GM21576 (cell line): ENCODE measurements at regions not wholly inside any gene's neighbourhood (a gene's known extent, or its start where the extent isn't known, plus 50 kb on each side); places are given as distances from the start of the nearest gene placed in this dataset.

Experiments used
- ATAC-seq: cut with Tn5 transposase; IDR thresholded peaks from one replicate; pipeline ENCODE4 v1.9.1; 2021; ENCODE audit warnings: mild to moderate bottlenecking, moderate library complexity; ENCODE audit not compliant: unreplicated experiment

DNA sequence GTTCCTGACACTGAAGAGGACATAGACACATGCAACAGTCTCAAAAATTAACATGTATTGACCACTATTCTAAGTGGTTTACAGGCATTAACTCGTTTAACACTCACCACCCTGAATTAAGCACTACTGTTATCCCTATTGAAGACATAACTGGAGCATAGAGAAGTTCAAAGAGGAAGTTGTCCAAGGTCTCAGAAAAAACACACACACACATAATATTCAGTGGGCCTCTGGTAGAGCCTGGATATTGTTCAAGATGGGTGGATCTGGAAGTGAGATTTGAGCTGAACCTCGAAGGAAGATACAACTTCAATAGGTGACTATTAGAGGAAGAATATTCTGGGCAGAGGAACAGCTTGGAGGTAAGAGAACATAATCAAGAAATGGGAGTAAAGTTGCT lies 334.9 kb downstream of the HNRNPD start:
- ATAC-seq = no peak

DNA sequence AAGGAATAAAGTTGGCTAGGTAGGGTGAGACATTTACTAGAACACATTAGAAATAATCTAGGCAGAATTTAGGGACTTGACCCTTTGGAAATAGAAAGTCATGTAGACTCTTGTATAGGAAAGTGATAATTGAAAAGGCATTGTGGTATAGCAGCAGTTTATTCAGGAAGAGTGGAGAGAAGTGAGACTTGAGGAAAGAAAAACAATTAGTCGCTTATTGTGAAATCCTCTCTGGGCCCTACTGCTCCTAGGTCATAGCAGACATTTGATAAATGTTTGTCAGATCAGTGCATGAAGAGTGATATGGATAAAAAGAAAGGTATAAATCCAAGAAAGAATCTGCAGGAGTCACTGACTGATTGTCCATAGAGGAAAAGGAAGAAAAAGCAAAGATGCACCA lies 337.6 kb downstream of the HNRNPD start:
- ATAC-seq = no peak

DNA sequence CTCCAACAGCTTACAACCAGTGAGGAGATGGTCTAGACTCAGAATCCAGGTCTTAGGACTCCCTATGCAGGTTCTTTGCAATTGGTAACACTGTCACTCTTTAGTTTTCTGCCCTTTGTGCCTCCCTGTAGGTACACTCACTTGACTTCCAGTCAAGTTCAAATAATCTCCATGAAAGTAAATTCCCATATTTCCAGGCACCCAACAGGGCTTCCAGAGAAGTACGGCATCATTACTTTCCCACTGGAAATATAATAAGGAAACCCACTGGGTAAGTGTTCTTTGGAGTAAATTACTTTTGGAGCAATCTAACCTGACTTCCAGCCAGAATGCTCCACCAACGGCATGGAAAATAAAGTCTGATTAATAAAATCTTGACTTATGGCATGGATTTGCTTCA lies 338.9 kb downstream of the HNRNPD start:
- ATAC-seq = no peak

DNA sequence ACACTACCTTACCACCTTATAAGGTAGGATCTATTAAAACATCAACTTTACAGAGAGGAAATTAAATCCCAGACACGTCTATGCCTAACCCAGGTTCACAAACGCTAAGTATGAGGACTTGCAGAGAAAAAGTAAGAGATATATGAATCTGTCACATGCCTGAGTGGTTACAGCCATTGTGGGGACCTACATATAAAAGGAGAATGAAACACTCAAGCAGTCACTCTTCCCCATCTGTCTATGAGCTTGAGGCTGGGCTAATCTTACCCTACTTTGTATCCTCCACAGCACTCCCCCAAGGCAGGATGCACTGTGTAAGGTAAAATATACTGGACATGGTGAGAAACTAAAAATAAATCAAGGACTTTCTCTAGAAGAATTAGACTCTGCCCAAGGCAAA lies 339.9 kb downstream of the HNRNPD start:
- no peak for ATAC-seq

DNA sequence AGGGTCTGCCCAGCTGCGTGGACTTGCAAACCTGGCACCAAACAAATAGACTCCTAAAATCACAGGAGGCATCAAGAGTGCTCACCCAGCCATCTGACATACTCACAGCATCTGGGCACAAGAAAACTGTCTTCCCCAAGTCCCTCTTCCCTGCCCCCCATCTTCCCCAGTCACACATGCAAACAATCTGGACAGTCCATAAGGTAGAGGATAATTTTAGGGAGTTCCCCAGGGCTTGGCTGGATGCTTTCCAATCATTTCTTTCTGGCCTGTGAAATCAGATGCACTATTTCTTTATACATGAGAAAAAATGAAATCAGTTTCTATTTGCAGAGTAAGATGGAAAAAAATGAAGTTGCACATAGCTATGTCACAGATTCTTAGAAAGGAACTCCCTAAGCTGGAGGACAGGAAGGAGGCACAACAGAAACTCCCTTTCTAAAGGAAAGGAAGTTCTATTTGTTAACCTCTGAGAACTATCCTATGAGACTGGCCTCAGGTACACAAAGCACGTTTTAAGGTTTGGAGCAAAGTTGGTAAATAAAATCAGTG lies 342.3 kb downstream of the HNRNPD start:
- no peak for ATAC-seq

DNA sequence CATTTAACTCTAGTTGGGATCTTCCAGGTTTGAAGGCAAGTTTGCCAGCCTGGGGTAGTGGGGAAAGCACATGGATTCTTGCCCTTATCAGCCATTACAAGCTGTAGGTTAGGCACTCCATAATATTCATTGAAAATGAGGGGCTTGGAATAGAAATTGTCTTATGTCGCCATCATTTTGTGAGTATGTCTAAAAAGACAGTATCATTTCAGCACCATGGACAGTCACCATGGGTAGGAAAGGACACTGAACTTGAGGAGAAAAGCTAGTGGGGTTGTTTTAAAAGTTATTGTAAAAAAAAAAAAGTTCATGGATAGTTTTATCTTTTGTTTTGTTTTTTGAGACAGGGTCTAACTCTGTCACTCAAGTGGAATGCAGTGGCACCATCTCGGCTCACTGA lies 356.1 kb downstream of the HNRNPD start:
- ATAC-seq = no peak

DNA sequence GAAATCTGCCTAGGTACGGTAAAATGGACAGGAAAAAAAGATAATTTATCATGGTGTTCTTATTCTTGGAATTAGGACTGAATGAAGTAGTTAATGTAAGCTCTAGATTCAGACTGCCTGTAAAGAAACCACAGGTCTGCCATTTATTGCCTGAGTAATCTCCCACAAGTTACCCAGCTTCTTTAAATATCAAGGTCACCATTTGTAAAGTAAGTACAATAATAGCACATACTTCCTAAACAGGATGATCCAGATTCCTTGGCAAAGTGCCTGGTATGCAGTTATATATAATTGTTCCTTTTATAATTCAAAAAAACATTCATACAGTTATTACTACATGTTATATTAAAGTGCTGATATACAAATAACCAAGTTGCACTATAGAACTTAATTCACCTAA lies 368.6 kb downstream of the HNRNPD start:
- ATAC-seq = no peak

DNA sequence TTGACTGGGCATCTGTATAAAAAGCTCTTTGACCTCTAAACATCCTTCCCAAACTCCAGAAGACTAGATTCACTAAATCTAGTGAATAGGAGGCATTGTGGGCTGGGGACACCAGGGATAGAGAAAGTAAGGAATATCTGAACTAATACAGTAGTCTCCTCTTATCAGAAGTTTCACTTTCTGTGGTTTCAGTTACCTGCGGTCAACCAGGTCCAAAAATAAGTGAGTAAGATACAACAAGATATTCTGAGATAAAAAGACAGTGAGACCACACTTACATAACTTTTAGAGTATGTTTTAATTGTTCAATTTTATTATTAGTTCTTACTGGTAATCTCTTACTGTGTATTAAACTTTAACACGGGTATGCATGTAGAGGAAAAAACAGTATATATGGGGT lies 376.5 kb downstream of the HNRNPD start:
- ATAC-seq = no peak

DNA sequence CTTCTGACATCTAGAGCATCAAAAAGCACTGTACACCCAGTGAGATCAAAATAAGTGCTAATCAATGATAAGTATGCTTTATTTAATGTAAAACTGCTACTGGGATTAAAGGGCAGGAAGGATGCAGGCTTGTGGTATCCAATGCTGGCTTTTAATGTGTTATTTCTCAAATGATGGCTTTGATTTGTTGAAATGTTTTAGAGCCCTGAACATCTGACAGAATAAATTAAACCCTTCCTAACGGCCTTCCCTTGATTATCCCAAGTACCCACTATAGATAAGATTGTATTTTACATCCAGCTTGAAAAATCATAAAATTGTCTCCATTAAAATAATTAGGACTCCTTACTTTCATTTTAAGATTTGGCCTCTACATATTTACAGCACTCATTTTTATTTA lies 382.9 kb downstream of the HNRNPD start:
- no peak for ATAC-seq

DNA sequence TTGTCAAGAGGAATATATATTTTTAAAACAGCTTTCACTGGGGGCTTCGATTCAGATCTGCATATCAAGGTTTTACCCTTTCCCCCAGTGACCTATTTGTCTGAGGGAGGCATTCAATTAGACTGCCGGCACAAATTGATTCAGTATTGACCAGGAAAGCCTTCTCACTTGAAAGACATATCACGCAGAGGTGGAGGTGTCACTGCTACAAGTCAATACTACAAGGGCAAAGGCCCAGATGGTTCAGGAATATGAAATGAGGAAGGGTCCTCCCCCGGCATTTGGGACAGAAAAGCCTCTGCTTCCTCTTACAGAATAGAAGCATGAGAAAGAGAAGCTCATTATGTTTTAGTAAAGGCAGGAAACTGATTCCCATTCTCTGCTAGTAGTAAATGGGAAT lies 383.6 kb downstream of the HNRNPD start:
- ATAC-seq = no peak

DNA sequence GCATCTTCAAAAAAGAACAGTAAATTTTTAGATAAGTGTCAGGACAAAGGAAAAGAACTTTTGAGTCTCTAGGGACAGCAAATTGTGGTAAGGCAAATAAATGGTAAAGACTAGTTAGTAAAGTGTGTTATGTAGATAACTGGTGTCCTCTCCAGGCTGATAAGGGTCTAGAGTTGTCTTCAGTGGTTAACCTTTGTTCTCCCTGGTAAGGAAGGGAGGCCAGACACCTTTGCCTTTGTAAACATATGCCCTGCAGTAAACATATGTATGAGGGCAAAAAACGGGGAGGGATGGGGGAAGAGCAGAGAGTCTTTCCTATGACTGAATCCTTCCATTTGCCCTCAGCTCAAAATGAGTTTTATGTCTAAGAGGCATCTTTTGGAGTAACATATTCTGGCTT lies 384.6 kb downstream of the HNRNPD start:
- no peak for ATAC-seq

DNA sequence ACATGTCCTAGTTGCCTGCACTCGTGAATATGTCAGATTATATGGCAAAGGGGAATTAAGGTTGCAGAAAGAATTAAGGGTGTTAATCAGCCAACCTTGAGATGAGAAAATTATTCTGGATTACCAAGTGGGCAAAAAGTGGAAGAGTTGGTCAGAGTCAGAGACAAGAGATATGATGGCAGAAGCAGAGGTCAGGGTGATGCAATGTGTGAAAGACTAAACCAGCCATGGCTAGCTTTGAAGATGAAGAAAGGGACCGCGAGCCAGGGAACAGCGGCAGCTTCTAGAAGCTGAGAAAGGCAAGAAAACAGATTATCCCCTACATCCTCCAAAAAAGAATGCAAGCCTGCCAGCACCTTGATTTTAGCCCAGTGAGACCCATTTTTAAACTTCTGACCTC lies 385.6 kb downstream of the HNRNPD start:
- no peak for ATAC-seq

DNA sequence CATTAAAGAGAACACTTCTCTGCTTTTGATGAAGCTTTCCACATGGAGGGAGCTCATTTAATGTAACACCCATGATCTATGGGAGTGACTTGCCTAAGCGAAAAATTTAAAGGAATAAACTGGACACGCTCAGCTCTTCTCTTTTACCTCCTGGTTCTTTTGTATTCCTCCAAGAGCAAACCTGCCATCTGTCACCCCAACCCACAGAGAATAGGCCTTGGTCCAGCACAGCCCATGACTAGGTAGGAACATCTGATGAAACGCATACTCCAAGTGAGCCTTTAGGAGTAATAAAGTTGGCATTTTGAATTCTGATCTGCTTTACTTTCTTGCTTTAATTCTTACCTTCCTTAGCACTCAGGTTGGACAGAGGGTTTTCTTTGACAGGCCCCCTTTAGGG lies 389.0 kb downstream of the HNRNPD start:
- ATAC-seq = no peak

DNA sequence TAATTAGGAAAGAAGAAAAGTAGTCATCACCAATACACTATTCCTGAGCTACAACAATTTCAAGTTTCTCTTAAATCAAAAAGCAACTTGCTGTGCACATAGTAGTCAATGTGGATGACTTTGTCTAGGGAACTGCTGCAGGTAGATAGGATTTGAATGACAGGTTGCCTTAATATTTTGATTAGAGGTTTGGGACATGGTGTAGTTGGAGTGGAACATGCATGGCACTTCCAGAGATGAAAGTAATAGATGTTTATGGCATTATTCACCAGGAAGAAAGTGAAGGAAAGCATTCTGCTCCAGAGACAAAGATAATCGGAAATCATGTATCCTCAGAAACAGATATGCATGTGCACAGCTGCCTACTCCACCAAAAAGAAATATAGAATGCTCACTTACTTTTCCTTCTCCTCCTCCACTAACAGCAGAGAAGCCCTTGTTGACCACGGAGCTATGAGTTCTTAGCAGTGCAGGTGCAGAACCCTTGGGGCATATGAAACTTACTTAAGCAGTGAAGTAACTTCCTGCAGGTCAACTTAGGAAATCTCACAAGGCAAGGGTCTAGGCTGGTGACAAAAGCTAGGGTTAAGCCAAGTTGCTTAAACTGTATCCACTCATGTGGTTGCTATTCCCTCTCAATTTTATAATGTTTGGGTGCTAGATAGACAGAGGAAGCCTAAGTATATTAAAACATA lies 390.8 kb downstream of the HNRNPD start:
- ATAC-seq = no peak

DNA sequence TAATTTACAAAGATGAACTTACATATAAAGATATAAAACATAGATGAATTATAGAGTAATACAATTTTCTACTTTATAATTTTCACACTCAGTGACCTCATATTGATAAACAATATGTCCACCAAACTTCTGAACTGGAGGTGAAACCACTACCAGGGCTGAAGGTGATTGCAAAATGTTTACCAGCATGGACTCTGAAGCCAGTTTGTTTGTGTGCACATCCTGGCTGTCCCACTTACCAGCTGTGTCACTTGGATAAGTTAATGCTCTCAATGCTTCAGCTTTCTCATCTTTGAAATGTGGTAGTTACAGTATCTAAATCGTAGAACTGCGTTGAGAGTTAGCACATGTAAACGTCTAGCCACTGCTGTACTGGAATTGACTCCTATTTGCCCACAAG lies 392.6 kb downstream of the HNRNPD start:
- no peak for ATAC-seq

DNA sequence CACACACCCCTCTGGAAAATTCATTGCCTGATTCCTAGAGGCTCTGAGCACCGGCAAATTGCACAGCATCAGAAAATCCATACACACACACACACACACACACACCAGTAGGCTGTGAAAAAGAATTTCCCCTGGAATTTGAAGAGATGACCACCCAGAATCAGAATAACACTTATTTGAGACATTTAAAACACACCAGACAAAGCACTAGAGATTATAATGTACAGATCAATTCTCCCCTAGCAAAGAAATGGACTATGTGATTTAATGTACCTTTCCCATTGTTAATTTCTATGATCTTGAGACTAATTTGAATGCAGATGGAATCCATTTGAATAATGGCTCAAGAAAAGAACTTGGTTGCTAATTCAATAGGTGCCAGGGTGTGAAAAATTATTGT lies 399.3 kb downstream of the HNRNPD start:
- no peak for ATAC-seq

DNA sequence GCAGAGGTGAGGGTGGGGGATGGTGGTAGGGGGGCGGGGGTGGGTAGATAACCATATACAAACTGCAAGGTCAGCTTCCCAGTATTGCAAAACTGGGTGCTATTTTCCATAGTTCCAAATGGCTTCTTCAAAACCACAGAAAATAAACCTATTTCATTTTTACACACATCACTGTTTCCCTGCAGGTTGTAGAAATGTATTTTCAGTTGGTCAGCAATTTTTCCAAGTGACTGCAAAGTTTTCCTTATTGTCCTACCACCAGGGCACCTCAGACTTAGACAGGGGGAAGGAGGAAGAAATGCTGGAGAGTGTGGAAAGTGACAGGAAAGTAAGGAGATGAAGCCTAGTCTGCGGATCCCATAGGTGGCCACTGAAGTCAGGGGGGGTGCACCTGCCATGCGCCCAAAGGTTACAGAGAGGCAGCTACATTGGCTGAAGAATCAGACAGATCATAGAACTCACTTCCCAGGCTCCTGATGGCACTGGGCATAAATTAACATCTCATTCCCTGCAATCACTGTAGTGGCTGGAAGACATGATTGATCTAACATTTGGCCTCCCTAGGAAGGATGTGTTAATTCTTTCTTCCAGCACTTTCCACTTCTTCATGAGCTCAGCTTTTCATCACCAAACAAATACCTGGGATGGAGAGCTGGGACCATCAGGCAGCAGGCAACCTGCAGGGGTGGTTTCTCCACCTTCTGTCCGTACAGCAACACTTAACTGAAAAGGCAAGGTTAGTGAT lies 402.0 kb downstream of the HNRNPD start:
- ATAC-seq = no peak

DNA sequence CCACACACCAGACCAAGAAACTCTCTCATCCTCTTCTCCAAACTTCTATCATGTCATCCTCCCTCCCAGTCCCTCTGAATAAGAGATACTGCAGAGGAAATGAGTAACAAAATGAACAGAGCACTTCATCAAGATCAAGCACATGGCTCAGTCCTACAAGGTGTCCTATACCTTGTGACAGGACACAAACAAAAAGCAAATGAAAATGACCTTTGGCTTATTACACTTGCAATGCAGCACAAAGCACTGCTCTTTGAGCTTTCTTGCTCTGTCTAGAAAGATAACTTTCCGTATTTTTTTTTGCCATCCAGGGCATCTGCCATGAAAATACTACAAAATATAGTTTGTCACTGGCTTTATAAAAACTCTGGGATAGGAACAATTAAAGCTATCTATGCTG lies 402.7 kb downstream of the HNRNPD start:
- ATAC-seq = no peak

DNA sequence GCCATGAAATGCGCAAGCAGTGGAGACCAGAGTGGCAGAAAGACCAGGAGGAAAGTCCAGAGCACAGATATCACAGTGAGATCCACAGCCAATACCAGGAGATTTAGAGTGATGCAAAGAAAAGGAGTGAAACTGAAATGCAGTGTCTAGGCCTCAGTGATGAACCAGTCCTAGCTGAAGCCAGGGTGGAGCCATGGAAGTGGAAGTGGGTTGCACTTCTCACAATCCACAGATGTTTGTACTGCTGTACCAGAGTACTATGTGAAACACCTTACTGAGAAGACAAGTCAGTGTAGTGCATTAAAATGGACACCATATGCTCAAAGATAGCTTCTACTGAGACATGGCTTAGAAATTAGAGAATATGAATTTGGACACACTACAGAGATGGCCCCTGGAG lies 403.3 kb downstream of the HNRNPD start:
- no peak for ATAC-seq

DNA sequence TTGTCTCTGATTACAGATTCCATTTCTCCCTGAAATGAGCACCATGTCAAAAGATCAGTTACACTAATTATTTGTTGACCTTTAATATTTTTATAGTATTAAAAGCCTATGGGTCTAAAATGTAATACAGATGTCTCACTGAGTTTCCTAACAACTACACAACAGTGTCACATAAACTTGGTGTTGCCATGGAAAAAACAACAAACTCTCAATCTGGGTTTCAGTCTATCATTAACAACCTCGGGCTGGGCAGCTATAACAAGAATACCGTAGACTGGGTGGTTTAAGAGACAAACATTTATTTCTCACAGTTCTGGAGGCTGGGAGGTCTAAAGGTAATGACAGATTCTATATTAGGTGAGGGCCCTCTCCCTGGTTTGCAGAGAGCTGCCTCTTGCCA lies 407.1 kb downstream of the HNRNPD start:
- ATAC-seq = no peak

DNA sequence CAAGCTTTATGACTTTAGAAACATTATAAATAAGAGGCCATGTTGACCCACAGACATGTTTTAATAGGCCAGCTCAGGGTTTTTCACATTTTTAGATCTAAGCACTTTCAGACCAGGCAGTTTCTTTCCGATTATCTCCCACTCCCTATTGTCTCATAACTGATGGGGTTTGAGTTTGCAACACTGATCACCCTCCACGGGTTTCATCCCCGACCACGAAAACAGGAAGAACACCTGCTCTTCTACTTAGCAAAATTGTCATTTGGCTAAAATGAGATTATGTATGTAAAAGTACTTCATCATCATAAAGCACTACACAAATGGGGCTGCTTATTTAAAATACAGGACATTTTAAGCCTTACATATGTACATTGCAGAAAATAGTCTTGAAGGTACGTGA lies 407.9 kb downstream of the HNRNPD start:
- no peak for ATAC-seq

DNA sequence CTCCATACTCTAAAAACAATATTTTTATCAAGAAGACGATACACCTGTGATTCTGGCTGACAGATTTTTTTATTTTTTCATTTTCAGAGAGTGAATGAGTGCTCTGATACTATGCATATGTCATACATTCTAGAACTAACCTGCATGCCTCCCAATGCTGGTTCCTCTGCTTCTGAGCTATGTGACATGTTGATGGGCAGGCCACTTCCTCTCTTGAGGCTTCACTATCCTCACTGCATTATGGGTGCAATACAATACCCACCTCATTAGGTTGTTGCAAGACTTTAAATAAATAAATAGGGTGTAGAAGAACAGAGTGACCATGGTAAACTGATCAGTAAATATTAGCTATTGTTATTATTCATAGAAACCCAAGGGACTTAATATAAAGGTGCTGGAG lies 408.3 kb downstream of the HNRNPD start:
- no peak for ATAC-seq

DNA sequence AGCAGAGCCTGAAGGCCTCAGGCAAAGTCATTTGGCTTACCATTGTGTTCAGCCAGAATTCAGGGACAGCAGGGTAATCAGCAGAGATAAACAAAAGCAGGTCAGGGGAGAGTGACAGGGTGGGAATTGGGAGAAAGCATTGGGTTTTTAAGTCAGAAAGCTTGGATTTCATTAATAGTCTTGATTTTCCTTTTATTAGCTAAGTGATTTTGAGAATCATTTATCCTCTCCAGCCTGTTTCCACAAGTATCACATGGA lies 410.1 kb downstream of the HNRNPD start:
- no peak for ATAC-seq
